Mesenchymal stem cell (in vitro differentiated cells and primary cell): ENCODE measurements at regions not wholly inside any gene's neighbourhood (a gene's known extent, or its start where the extent isn't known, plus 50 kb on each side); places are given as distances from the start of the nearest gene placed in this dataset.
A peak's percentile ranks its signal among the peaks of the same experiment; 100 is the strongest.

Source experiments
- DNase-seq: peaks from one replicate; pipeline ENCODE4 v3.0.0-alpha.2; 2013
- H2AFZ ChIP-seq: one replicate; pipeline ENCODE4 v1.6.1; 2013; ENCODE audit warnings: low read depth, mild to moderate bottlenecking, control low read depth, inconsistent platforms, low read length, moderate library complexity
- H2AK5ac ChIP-seq: 2 replicates; pipeline ENCODE4 v1.6.1; 2013; ENCODE audit warnings: low read length, moderate library complexity, mild to moderate bottlenecking, inconsistent platforms; ENCODE audit not compliant: severe bottlenecking
- H2BK120ac ChIP-seq: one replicate; pipeline ENCODE4 v1.6.1; 2013; ENCODE audit warnings: low read depth, mild to moderate bottlenecking, inconsistent platforms, low read length, moderate library complexity
- H2BK12ac ChIP-seq, 2 experiments: one replicate each; pipeline ENCODE4 v1.6.1; 2013; ENCODE audit warnings: inconsistent platforms in 2 of 2, low read length in 2 of 2, mild to moderate bottlenecking in 2 of 2, moderate library complexity in 2 of 2, control low read depth in 1 of 2
- H2BK15ac ChIP-seq: one replicate; pipeline ENCODE4 v1.6.1; 2013; ENCODE audit warnings: mild to moderate bottlenecking, low read depth, inconsistent platforms; ENCODE audit not compliant: poor library complexity, severe bottlenecking
- H2BK5ac ChIP-seq: 2 replicates; pipeline ENCODE4 v1.6.1; 2013; ENCODE audit warnings: low read depth, mild to moderate bottlenecking, low read length, control low read depth, inconsistent platforms; ENCODE audit not compliant: poor library complexity, severe bottlenecking
- H3K14ac ChIP-seq, 2 experiments: one replicate each; pipeline ENCODE4 v1.6.1; 2013; ENCODE audit warnings: inconsistent platforms in 2 of 2, low read length in 2 of 2, control low read depth in 1 of 2, mild to moderate bottlenecking in 1 of 2, moderate library complexity in 1 of 2
- H3K18ac ChIP-seq, 2 experiments: one replicate each; pipeline ENCODE4 v1.6.1; 2013; ENCODE audit warnings: inconsistent platforms in 2 of 2, low read length in 2 of 2, control low read depth in 1 of 2, low read depth in 1 of 2, mild to moderate bottlenecking in 1 of 2
- H3K23ac ChIP-seq, 2 experiments: one replicate each; pipeline ENCODE4 v1.6.1; 2013; ENCODE audit warnings: inconsistent platforms in 2 of 2, low read length in 2 of 2, mild to moderate bottlenecking in 2 of 2, moderate library complexity in 2 of 2, control low read depth in 1 of 2
- H3K27ac ChIP-seq: 2 replicates; pipeline ENCODE4 v1.5.1; 2013; ENCODE audit warnings: mild to moderate bottlenecking, moderate library complexity, low read length, control low read depth, inconsistent platforms; ENCODE audit not compliant: poor library complexity, severe bottlenecking
- H3K27me3 ChIP-seq, 2 experiments: 2 replicates each; pipeline versions ENCODE4 v1.6.1 to v1.7.0; 2013; ENCODE audit warnings: low read length in 2 of 2, mild to moderate bottlenecking in 2 of 2, moderate library complexity in 2 of 2, control low read depth in 1 of 2, inconsistent platforms in 1 of 2; ENCODE audit not compliant: control insufficient read depth in 1 of 2, insufficient read depth in 1 of 2
- H3K36me3 ChIP-seq, 2 experiments: 2 replicates each; pipeline versions ENCODE4 v1.6.1 to v1.7.0; 2013; ENCODE audit warnings: low read length in 2 of 2, control low read depth in 1 of 2, inconsistent platforms in 1 of 2, low read depth in 1 of 2, mild to moderate bottlenecking in 1 of 2; ENCODE audit not compliant: insufficient read depth in 2 of 2, control insufficient read depth in 1 of 2
- H3K4ac ChIP-seq, 2 experiments: one replicate each; pipeline ENCODE4 v1.6.1; 2013; ENCODE audit warnings: inconsistent platforms in 2 of 2, low read length in 2 of 2, mild to moderate bottlenecking in 2 of 2, moderate library complexity in 2 of 2, control low read depth in 1 of 2, low read depth in 1 of 2
- H3K4me1 ChIP-seq: 2 replicates; pipeline ENCODE4 v1.6.1; 2013; ENCODE audit warnings: low read depth, low read length, control low read depth; ENCODE audit not compliant: control insufficient read depth, insufficient read depth
- H3K4me2 ChIP-seq: 2 replicates; pipeline ENCODE4 v1.6.1; 2013; ENCODE audit warnings: low read length, mild to moderate bottlenecking, inconsistent platforms; ENCODE audit not compliant: poor library complexity, severe bottlenecking
- H3K4me3 ChIP-seq, 2 experiments: 2 replicates each; pipeline versions ENCODE4 v1.5.1 to v1.7.0; 2013; ENCODE audit warnings: low read length in 2 of 2, mild to moderate bottlenecking in 2 of 2, control low read depth in 1 of 2, low read depth in 1 of 2; ENCODE audit not compliant: insufficient read depth in 1 of 2
- H3K79me1 ChIP-seq: replicated peaks from 2 replicates; pipeline ENCODE4 v1.6.1; 2013; ENCODE audit warnings: mild to moderate bottlenecking, control low read depth, low read length, inconsistent platforms; ENCODE audit not compliant: poor library complexity, severe bottlenecking
- H3K9ac ChIP-seq: 2 replicates; pipeline ENCODE4 v1.7.0; 2013; ENCODE audit warnings: mild to moderate bottlenecking, low read length, moderate library complexity
- H3K9me3 ChIP-seq: 2 replicates; pipeline ENCODE4 v1.7.0; 2013; ENCODE audit warnings: mild to moderate bottlenecking, low read length; ENCODE audit not compliant: control insufficient read depth
- H4K8ac ChIP-seq: one replicate; pipeline ENCODE4 v1.6.1; 2013; ENCODE audit warnings: inconsistent platforms, mild to moderate bottlenecking, low read length, moderate library complexity
- H4K91ac ChIP-seq: one replicate; pipeline ENCODE4 v1.6.1; 2013; ENCODE audit warnings: mild to moderate bottlenecking, low read length, inconsistent platforms
- WGBS: methylation state at CpG from one replicate; pipeline ENCODE4 v1.1.7; 2013; ENCODE audit warnings: mixed read lengths; 5-methylcytosine and 5-hydroxymethylcytosine counted together

DNA sequence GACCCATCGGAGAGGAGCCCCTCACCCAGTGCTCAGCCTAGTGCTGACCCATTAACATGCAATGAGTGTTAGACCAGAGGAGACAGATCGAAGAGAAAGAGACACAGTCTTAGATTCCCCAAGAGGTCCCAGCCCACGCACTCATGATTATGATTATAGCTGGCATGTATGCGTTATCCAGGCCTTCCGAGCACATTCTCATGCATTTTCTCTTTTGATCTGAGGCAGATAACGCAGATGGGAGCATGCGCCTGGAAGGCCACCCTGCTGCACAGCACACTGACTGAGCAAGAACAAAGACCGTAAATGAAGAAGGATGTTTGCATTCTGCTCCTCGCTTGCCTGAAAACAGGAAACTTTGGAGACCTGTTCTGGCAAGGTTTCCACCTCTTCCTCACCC lies 232.7 kb downstream of the SOX9 start:
- Histone ChIP-seq H3K23ac (no peak overlapping the region), H3K36me3 (no peaks in the 10 kb centered on the region), H2AFZ (no peak overlapping the region), H2BK15ac (no peak overlapping the region), H3K9ac (no peak overlapping the region), H4K91ac (no peak overlapping the region), H3K27me3 (peaks cover 0 to 19% of the 10 kb centered on the region in 2 experiments), H3K9me3 (peaks cover 3% of the 10 kb centered on the region), H2AK5ac (no peak overlapping the region), H3K4me2 (no peak overlapping the region), H2BK5ac (no peak overlapping the region), H3K14ac (no peak overlapping the region), H3K4me3 (no peak overlapping the region), H2BK12ac (no peak overlapping the region), H3K4ac (no peak overlapping the region), H3K79me1 (no peaks in the 10 kb centered on the region), H3K27ac (no peak overlapping the region), H4K8ac (no peak overlapping the region), H2BK120ac (no peak overlapping the region), H3K4me1 (peaks cover 6% of the 10 kb centered on the region), H3K18ac (no peak overlapping the region)
- DNase-seq = no peak
- WGBS = 96% methylated on average over 9 of the region's 9 CpGs

DNA sequence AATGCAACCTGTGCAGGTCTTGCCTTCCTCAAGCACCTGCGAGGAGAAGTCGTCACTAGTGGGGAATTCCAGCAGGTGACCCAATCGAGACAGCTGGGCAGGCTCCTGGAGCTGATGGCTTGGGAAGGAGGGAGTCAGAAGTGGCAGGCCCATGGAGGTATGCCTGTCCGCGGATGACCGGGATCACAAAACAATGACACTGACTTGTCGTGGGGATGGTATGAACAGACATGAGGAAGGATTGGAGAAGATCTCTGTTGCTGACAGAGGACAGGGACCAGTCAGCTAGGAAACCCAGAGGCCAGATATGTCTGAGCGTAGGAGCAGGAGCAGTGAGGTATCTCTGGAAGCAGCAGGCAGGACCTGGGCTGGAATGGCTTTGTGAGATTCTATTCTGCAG lies 233.3 kb downstream of the SOX9 start:
- H3K36me3 ChIP-seq = no peaks in the 10 kb centered on the region
- no peak overlapping the region for H4K91ac ChIP-seq
- no peak overlapping the region for H3K23ac ChIP-seq
- no peak overlapping the region for H2BK120ac ChIP-seq
- H3K4me3 ChIP-seq = no peak overlapping the region
- no peak overlapping the region for H2AFZ ChIP-seq
- H3K27me3 ChIP-seq = peaks cover 0 to 19% of the 10 kb centered on the region in 2 experiments
- no peaks in the 10 kb centered on the region for H3K79me1 ChIP-seq
- H3K4ac ChIP-seq = no peak overlapping the region
- H3K9me3 ChIP-seq = peaks cover 3% of the 10 kb centered on the region
- no peak overlapping the region for H3K14ac ChIP-seq
- H2AK5ac ChIP-seq = no peak overlapping the region
- 90% methylated on average over 8 of the region's 8 CpGs for WGBS
- H3K18ac ChIP-seq = no peak overlapping the region
- no peak overlapping the region for H2BK15ac ChIP-seq
- no peak overlapping the region for H3K27ac ChIP-seq
- no peak overlapping the region for H4K8ac ChIP-seq
- H3K4me1 ChIP-seq = peaks cover 7% of the 10 kb centered on the region
- no peak overlapping the region for H2BK5ac ChIP-seq
- H2BK12ac ChIP-seq = no peak overlapping the region
- H3K4me2 ChIP-seq = no peak overlapping the region
- no peak for DNase-seq
- no peak overlapping the region for H3K9ac ChIP-seq

DNA sequence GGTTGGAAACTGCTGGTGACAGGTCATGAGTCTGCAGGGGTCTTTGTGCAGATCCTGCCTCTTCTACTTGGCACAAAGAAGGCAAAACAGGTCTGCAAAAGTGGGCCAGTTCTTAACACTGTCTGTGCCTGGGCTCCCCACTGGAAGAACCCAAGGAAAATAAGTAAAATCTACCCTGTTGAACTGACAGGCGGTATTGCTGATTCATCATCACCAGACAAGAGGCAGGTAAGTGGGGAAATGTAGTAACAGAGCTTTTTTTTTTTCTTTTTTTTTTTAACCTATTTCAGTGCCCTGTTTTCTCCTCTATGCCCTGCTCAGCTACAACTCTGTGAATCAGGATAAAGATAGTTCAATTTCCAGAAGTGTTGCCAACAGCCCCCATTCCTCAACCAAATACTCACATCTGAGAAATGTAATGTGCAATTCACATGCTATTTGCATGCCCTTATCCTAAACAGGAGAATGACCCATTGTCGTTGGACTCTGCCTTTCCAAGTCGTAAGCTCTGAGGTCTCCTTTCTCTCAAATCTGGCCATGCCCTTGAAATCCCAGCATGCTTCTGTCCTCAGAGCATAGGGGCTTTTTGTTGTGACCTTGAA lies 237.0 kb downstream of the SOX9 start:
- no peak overlapping the region for H3K4me2 ChIP-seq
- H3K4me3 ChIP-seq = no peak overlapping the region
- H3K18ac ChIP-seq = no peak overlapping the region
- no peaks in the 10 kb centered on the region for H3K36me3 ChIP-seq
- H2AK5ac ChIP-seq = peak overlapping the region; percentile 23
- H2BK12ac ChIP-seq = no peak overlapping the region
- peaks cover 18% of the 10 kb centered on the region for H3K4me1 ChIP-seq
- H3K9me3 ChIP-seq = peaks cover 3% of the 10 kb centered on the region
- no peak overlapping the region for H2BK5ac ChIP-seq
- H3K27me3 ChIP-seq = peaks cover 0 to 3% of the 10 kb centered on the region in 2 experiments
- 89% methylated on average over 2 of the region's 3 CpGs for WGBS
- H3K27ac ChIP-seq = peak overlapping the region; percentile 59
- H3K14ac ChIP-seq = no peak overlapping the region
- H2BK120ac ChIP-seq = no peak overlapping the region
- no peak overlapping the region for H4K8ac ChIP-seq
- no peak overlapping the region for H3K4ac ChIP-seq
- no peak overlapping the region for H2BK15ac ChIP-seq
- H3K9ac ChIP-seq = no peak overlapping the region
- H2AFZ ChIP-seq = no peak overlapping the region
- no peak for DNase-seq
- no peaks in the 10 kb centered on the region for H3K79me1 ChIP-seq
- no peak overlapping the region for H4K91ac ChIP-seq
- no peak overlapping the region for H3K23ac ChIP-seq

DNA sequence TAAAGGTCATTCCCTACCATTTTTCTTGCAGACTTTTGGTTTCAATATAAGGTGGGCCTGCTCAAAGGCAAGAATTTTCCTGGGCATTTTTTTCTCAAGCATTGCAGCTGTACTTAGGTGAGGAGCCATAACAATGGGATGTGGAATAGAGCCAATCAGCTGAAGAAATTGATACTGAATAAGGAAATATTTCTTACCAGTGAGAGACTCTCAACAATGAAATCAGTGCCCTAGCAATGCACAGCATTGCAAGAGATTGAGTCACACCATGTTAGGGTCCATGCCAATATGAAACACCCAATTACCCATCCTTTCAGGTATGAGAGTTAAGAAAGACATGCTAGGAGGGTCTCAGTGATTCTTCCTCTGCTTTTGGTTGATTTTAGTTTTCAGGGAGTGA lies 237.6 kb downstream of the SOX9 start:
- Histone ChIP-seq H3K9me3 (peaks cover 3% of the 10 kb centered on the region), H3K36me3 (no peaks in the 10 kb centered on the region), H3K4me3 (no peak overlapping the region), H2AK5ac (no peak overlapping the region), H4K8ac (no peak overlapping the region), H2BK5ac (no peak overlapping the region), H4K91ac (no peak overlapping the region), H2BK12ac (no peak overlapping the region), H3K18ac (no peak overlapping the region), H3K79me1 (no peaks in the 10 kb centered on the region), H3K4me2 (no peak overlapping the region), H3K27me3 (no peaks in the 10 kb centered on the region), H3K4ac (no peak overlapping the region), H3K23ac (no peak overlapping the region), H3K4me1 (peaks cover 23% of the 10 kb centered on the region), H3K14ac (no peak overlapping the region), H2BK120ac (no peak overlapping the region), H3K27ac (peak overlapping the region; percentile 59), H2AFZ (no peak overlapping the region), H2BK15ac (no peak overlapping the region), H3K9ac (no peak overlapping the region)
- DNase-seq = no peak
